HEK293 (cell line): ENCODE measurements at regions not wholly inside any gene's neighbourhood (a gene's known extent, or its start where the extent isn't known, plus 50 kb on each side); places are given as distances from the start of the nearest gene placed in this dataset.

Experiments used
- CTCF ChIA-PET: fragments of 350-600 bp; formaldehyde crosslinking; extraction: SDS; loops from one replicate; lab custom pipeline; 2021; ENCODE audit warnings: antibody characterized with exemption; lab: Yijun Ruan, JAX
- POLR2A ChIA-PET: fragments of 300-600 bp; formaldehyde crosslinking; extraction: SDS; loops from one replicate; lab custom pipeline; 2020; ENCODE audit warnings: antibody characterized with exemption, inconsistent platforms; lab: Yijun Ruan, JAX
- H3K27ac ChIP-seq: fragments of 200-500 bp; sonication (Bioruptor generic); 2 replicates; pipeline ENCODE4 v1.5.1; 2014; ENCODE audit warnings: low read depth, low read length, control low read depth, inconsistent platforms; ENCODE audit errors: extremely low read depth
- H3K36me3 ChIP-seq, 2 experiments: fragments of 200-500 bp in 1 of 2; sonication (Bioruptor generic) in 1 of 2; 1 replicate in 1 of 2; 2 replicates in 1 of 2; pipeline ENCODE4 v1.5.1; 2014 to 2017; ENCODE audit warnings: inconsistent platforms in 2 of 2, low read length in 2 of 2; ENCODE audit not compliant: control insufficient read depth in 2 of 2, insufficient read depth in 1 of 2
- H3K4me1 ChIP-seq: fragments of 200-500 bp; sonication (Bioruptor generic); 2 replicates; pipeline ENCODE4 v1.5.1; 2014; ENCODE audit warnings: mild to moderate bottlenecking, low read length, inconsistent platforms; ENCODE audit not compliant: control insufficient read depth, insufficient read depth
- H3K4me3 ChIP-seq: 2 replicates; pipeline ENCODE4 v1.5.1; 2011; ENCODE audit warnings: low read depth, mild to moderate bottlenecking, control low read depth, low read length, moderate library complexity
- H3K9me3 ChIP-seq: fragments of 200-500 bp; sonication (Bioruptor generic); 2 replicates; pipeline ENCODE4 v1.5.1; 2014; ENCODE audit warnings: low read depth, low read length, inconsistent platforms; ENCODE audit not compliant: control insufficient read depth, insufficient read depth
- BCL11A ChIP-seq: fragments of 450-650 bp; formaldehyde crosslinking; IDR thresholded peaks from 2 replicates; pipeline ENCODE4 v1.5.1; 2016; ENCODE audit warnings: low read depth, missing biosample characterization, missing genetic modification characterization
- BCL11B ChIP-seq: fragments of 450-650 bp; formaldehyde crosslinking; IDR thresholded peaks from 2 replicates; pipeline ENCODE4 v1.5.1; 2016; ENCODE audit warnings: low read depth, missing biosample characterization, missing genetic modification characterization
- ELK4 ChIP-seq: IDR thresholded peaks from 2 replicates; pipeline ENCODE4 v1.6.1; 2011; ENCODE audit warnings: mild to moderate bottlenecking, low read depth, low read length, borderline replicate concordance
- GLI4 ChIP-seq: fragments of 450-650 bp; formaldehyde crosslinking; IDR thresholded peaks from 2 replicates; pipeline ENCODE4 v1.5.1; 2016; ENCODE audit warnings: missing biosample characterization, missing genetic modification characterization
- GLIS1 ChIP-seq: fragments of 450-650 bp; formaldehyde crosslinking; IDR thresholded peaks from 2 replicates; pipeline ENCODE4 v1.5.1; 2016; ENCODE audit warnings: missing biosample characterization, missing genetic modification characterization
- HOXD13 ChIP-seq: sonication (generic); formaldehyde crosslinking; IDR thresholded peaks from 2 replicates; pipeline ENCODE4 v1.8.0; 2022; ENCODE audit warnings: missing genetic modification reagents, borderline replicate concordance
- KLF8 ChIP-seq: fragments of 450-650 bp; formaldehyde crosslinking; IDR thresholded peaks from 2 replicates; pipeline ENCODE4 v1.5.1; 2016; ENCODE audit warnings: missing biosample characterization, missing genetic modification characterization
- OVOL3 ChIP-seq: fragments of 450-650 bp; formaldehyde crosslinking; IDR thresholded peaks from 2 replicates; pipeline ENCODE4 v1.5.1; 2016; ENCODE audit warnings: missing biosample characterization, missing genetic modification characterization
- SCRT1 ChIP-seq: fragments of 450-650 bp; formaldehyde crosslinking; IDR thresholded peaks from 2 replicates; pipeline ENCODE4 v1.5.1; 2016; ENCODE audit warnings: missing biosample characterization, missing genetic modification characterization, borderline replicate concordance
- SP3 ChIP-seq: fragments of 450-650 bp; formaldehyde crosslinking; IDR thresholded peaks from 2 replicates; pipeline ENCODE4 v1.5.1; 2016; ENCODE audit warnings: missing biosample characterization, missing genetic modification characterization
- ZBTB48 ChIP-seq: fragments of 450-650 bp; formaldehyde crosslinking; IDR thresholded peaks from 2 replicates; pipeline ENCODE4 v1.5.1; 2016; ENCODE audit warnings: missing biosample characterization, missing genetic modification characterization
- ZNF114 ChIP-seq: fragments of 450-650 bp; formaldehyde crosslinking; IDR thresholded peaks from 2 replicates; pipeline ENCODE4 v1.5.0; 2017; ENCODE audit warnings: missing biosample characterization, missing genetic modification characterization
- ZNF169 ChIP-seq: fragments of 450-650 bp; formaldehyde crosslinking; IDR thresholded peaks from 2 replicates; pipeline ENCODE4 v1.5.1; 2016; ENCODE audit warnings: missing biosample characterization, missing genetic modification characterization
- ZNF24 ChIP-seq: fragments of 450-650 bp; formaldehyde crosslinking; IDR thresholded peaks from 2 replicates; pipeline ENCODE4 v1.5.1; 2016; ENCODE audit warnings: missing biosample characterization, missing genetic modification characterization
- ZNF280C ChIP-seq: fragments of 450-650 bp; formaldehyde crosslinking; IDR thresholded peaks from 2 replicates; pipeline ENCODE4 v1.5.1; 2016; ENCODE audit warnings: missing biosample characterization, missing genetic modification characterization
- ZNF324 ChIP-seq: fragments of 450-650 bp; formaldehyde crosslinking; IDR thresholded peaks from 2 replicates; pipeline ENCODE4 v1.5.1; 2016; ENCODE audit warnings: missing biosample characterization, missing genetic modification characterization
- ZNF391 ChIP-seq: fragments of 450-650 bp; formaldehyde crosslinking; IDR thresholded peaks from 2 replicates; pipeline ENCODE4 v1.5.1; 2016; ENCODE audit warnings: low read depth, missing biosample characterization, missing genetic modification characterization, borderline replicate concordance
- ZNF488 ChIP-seq: fragments of 450-650 bp; formaldehyde crosslinking; IDR thresholded peaks from 2 replicates; pipeline ENCODE4 v1.5.1; 2016; ENCODE audit warnings: missing biosample characterization, missing genetic modification characterization
- ZNF548 ChIP-seq: fragments of 450-650 bp; formaldehyde crosslinking; IDR thresholded peaks from 2 replicates; pipeline ENCODE4 v1.5.1; 2016; ENCODE audit warnings: missing biosample characterization, missing genetic modification characterization
- ZNF660 ChIP-seq: fragments of 450-650 bp; IDR thresholded peaks from 2 replicates; pipeline ENCODE4 v1.5.1; 2018; ENCODE audit warnings: missing biosample characterization, mild to moderate bottlenecking, missing genetic modification characterization
- ZNF792 ChIP-seq: fragments of 450-650 bp; formaldehyde crosslinking; IDR thresholded peaks from 2 replicates; pipeline ENCODE4 v1.5.1; 2016; ENCODE audit warnings: missing biosample characterization, missing genetic modification characterization
- ZNF843 ChIP-seq: fragments of 450-650 bp; formaldehyde crosslinking; IDR thresholded peaks from 2 replicates; pipeline ENCODE4 v1.5.1; 2016; ENCODE audit warnings: missing biosample characterization, missing genetic modification characterization
- TF ChIP-seq, protein P1 (sequence below): fragments of 450-650 bp; formaldehyde crosslinking; conservative IDR thresholded peaks from 2 replicates; pipeline ENCODE4 v1.5.1; 2016; ENCODE audit warnings: low read depth, missing biosample characterization, missing genetic modification characterization
- TF ChIP-seq, protein P2 (sequence below): fragments of 450-650 bp; formaldehyde crosslinking; IDR thresholded peaks from 2 replicates; pipeline ENCODE4 v1.5.1; 2016; ENCODE audit warnings: missing biosample characterization, missing genetic modification characterization

- no peak for TF ChIP-seq ZNF280C (tag by site-specific recombination)
- no peak for TF ChIP-seq ZNF391 (tag by site-specific recombination)
- TF ChIP-seq, all 188 proteins: peak for 0
Measured at GRCh38 chr18:37920865-37921264, 355.3 kb upstream of the CELF4 start (continued).

DNA sequence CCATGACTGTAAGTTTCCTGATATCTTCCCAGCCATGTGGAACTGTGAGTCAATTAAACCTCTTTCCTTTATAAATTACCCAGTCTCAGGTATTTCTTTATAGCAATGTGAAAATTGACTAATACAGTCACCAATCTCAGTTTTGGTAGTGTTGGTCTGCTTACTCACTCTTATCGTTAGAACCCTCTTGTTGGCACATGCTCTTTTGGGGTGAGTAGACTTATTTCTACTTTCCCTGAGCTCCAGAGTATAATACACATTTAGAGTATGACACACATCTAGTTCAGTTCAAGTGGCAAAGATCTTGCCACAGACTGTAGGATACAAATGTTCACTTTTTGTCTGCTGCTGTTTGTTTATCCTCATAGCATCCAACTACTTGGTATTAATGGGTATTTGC, 347.5 kb upstream of the CELF4 start:
- Histone ChIP-seq H3K27ac (no peak overlapping the region), H3K36me3 (no peaks in the 10 kb centered on the region), H3K9me3 (no peaks in the 10 kb centered on the region), H3K4me3 (no peak overlapping the region), H3K4me1 (no peaks in the 10 kb centered on the region)
- ChIA-PET CTCF (no interaction called here), POLR2A (no interaction called here)
- TF ChIP-seq ZBTB48 (tag by site-specific recombination): no peak
- TF ChIP-seq ZNF24 (tag by site-specific recombination): no peak
- TF ChIP-seq BCL11B (tag by site-specific recombination): no peak
- no peak for TF ChIP-seq OVOL3
- no peak for TF ChIP-seq KLF8 (tag by site-specific recombination)
- no peak for TF ChIP-seq GLIS1 (tag by site-specific recombination)
- no peak for TF ChIP-seq ELK4
- TF ChIP-seq ZNF792 (tag by site-specific recombination): no peak

DNA sequence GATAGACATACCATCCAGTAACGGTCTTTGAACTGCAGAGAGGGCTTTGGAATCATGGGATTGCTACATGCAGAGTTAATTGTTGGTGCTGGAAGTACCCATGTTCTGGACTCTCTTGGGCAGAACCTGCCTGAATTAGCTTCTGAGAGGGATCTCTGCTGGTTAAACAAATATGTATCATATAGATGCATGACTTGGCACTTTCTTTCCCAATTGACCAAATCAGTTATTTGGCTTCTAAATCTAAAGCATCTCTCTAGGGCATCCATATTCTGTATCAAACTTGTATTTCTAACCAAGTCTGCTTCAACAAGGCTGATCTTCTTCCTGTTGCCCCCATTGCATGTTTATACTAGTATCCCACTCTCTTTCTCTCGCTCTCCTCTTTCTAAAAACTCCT, 336.7 kb upstream of the CELF4 start:
- CTCF ChIA-PET: no interaction called here
- no peaks in the 10 kb centered on the region for H3K4me1 ChIP-seq
- no peaks in the 10 kb centered on the region for H3K9me3 ChIP-seq
- POLR2A ChIA-PET: no interaction called here
- H3K36me3 ChIP-seq: no peaks in the 10 kb centered on the region
- H3K4me3 ChIP-seq: no peak overlapping the region
- H3K27ac ChIP-seq: no peak overlapping the region
- no peak for TF ChIP-seq ZNF488 (tag by site-specific recombination)
- TF ChIP-seq ZNF548 (tag by site-specific recombination): no peak
- no peak for TF ChIP-seq ZNF169 (tag by site-specific recombination)
- TF ChIP-seq, protein P1, sequence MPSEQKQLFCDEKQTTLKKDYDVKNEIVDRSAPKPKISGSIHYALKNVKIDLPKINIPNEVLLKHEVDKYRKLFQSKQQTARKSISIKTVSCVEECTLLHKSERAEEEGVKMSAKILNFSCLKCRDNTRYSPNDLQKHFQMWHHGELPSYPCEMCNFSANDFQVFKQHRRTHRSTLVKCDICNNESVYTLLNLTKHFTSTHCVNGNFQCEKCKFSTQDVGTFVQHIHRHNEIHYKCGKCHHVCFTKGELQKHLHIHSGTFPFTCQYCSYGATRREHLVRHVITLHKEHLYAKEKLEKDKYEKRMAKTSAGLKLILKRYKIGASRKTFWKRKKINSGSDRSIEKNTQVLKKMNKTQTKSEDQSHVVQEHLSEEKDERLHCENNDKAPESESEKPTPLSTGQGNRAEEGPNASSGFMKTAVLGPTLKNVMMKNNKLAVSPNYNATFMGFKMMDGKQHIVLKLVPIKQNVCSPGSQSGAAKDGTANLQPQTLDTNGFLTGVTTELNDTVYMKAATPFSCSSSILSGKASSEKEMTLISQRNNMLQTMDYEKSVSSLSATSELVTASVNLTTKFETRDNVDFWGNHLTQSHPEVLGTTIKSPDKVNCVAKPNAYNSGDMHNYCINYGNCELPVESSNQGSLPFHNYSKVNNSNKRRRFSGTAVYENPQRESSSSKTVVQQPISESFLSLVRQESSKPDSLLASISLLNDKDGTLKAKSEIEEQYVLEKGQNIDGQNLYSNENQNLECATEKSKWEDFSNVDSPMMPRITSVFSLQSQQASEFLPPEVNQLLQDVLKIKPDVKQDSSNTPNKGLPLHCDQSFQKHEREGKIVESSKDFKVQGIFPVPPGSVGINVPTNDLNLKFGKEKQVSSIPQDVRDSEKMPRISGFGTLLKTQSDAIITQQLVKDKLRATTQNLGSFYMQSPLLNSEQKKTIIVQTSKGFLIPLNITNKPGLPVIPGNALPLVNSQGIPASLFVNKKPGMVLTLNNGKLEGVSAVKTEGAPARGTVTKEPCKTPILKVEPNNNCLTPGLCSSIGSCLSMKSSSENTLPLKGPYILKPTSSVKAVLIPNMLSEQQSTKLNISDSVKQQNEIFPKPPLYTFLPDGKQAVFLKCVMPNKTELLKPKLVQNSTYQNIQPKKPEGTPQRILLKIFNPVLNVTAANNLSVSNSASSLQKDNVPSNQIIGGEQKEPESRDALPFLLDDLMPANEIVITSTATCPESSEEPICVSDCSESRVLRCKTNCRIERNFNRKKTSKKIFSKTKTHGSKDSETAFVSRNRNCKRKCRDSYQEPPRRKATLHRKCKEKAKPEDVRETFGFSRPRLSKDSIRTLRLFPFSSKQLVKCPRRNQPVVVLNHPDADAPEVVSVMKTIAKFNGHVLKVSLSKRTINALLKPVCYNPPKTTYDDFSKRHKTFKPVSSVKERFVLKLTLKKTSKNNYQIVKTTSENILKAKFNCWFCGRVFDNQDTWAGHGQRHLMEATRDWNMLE (tag by site-specific recombination): no peak
- TF ChIP-seq GLI4 (tag by site-specific recombination): no peak
- TF ChIP-seq ZNF660: no peak
- no peak for TF ChIP-seq ZNF324 (tag by site-specific recombination)
- TF ChIP-seq, protein P2, sequence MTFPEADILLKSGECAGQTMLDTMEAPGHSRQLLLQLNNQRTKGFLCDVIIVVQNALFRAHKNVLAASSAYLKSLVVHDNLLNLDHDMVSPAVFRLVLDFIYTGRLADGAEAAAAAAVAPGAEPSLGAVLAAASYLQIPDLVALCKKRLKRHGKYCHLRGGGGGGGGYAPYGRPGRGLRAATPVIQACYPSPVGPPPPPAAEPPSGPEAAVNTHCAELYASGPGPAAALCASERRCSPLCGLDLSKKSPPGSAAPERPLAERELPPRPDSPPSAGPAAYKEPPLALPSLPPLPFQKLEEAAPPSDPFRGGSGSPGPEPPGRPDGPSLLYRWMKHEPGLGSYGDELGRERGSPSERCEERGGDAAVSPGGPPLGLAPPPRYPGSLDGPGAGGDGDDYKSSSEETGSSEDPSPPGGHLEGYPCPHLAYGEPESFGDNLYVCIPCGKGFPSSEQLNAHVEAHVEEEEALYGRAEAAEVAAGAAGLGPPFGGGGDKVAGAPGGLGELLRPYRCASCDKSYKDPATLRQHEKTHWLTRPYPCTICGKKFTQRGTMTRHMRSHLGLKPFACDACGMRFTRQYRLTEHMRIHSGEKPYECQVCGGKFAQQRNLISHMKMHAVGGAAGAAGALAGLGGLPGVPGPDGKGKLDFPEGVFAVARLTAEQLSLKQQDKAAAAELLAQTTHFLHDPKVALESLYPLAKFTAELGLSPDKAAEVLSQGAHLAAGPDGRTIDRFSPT: no peak
- TF ChIP-seq HOXD13 (CRISPR knock-in tag): no peak
- no peak for TF ChIP-seq SCRT1 (tag by site-specific recombination)
- TF ChIP-seq SP3 (tag by site-specific recombination): no peak
- no peak for TF ChIP-seq ZNF114
- TF ChIP-seq BCL11A (tag by site-specific recombination): no peak
- TF ChIP-seq ZNF843 (tag by site-specific recombination): no peak
- no peak for TF ChIP-seq KLF8 (tag by site-specific recombination)
